A549 (cell line): ENCODE measurements at regions not wholly inside any gene's neighbourhood (a gene's known extent, or its start where the extent isn't known, plus 50 kb on each side); places are given as distances from the start of the nearest gene placed in this dataset.

ENCODE experiments used
- CTCF ChIP-seq: fragments of >200 bp; sonication (Bioruptor Twin); formaldehyde crosslinking; IDR thresholded peaks from 3 replicates; pipeline ENCODE4 v1.5.1; 2016
- POLR2A ChIP-seq: IDR thresholded peaks from 2 replicates; pipeline ENCODE4 v1.6.1; 2012; ENCODE audit warnings: mild to moderate bottlenecking, low read length
- POLR2AphosphoS2 ChIP-seq: conservative IDR thresholded peaks from 2 replicates; pipeline ENCODE4 v1.6.1; 2012; ENCODE audit warnings: low read length, improper control_type of control experiment, inconsistent platforms
- USF2 ChIP-seq: fragments of 450-650 bp; IDR thresholded peaks from 2 replicates; pipeline ENCODE4 v1.6.1; 2014; ENCODE audit warnings: antibody characterized with exemption

- TF ChIP-seq POLR2AphosphoS2 (no peak), POLR2A (no peak), USF2 (no peak), CTCF (no peak)
Measured at GRCh38 chr20:52094693-52095092, 96.9 kb downstream of the ZFP64 start.
